ENCODE measurements at regions not wholly inside any gene's neighbourhood (a gene's known extent, or its start where the extent isn't known, plus 50 kb on each side); places are given as distances from the start of the nearest gene placed in this dataset.
"Not testable (repeated sequence)": the region's sequence is repeated elsewhere in the genome, so short reads cannot be mapped to it uniquely, and the experiment has no call there.

- H3K4me1 ChIP-seq (ENCODE audit: control insufficient read depth in 1 of 2, extremely low read depth in 1 of 2, insufficient read depth in 2 of 2, low read length in 2 of 2); ATAC-seq (replicated peaks in 1 of 4); H3K9me3 Mint-ChIP-seq; H3K27me3 Mint-ChIP-seq; H3K4me3 ChIP-seq (ENCODE audit: control insufficient read depth in 1 of 2, extremely low read depth in 1 of 2, low read length in 1 of 2); H3K36me3 Mint-ChIP-seq; H3K27ac Mint-ChIP-seq; H3K9me3 ChIP-seq; DNase-seq; H3K4me1 Mint-ChIP-seq; H3K27ac ChIP-seq (ENCODE audit: low read length); H3K36me3 ChIP-seq (ENCODE audit: control insufficient read depth in 2 of 2, extremely low read depth in 1 of 2, insufficient read depth in 1 of 2, low read length in 1 of 2); CTCF ChIA-PET; H3K4me3 Mint-ChIP-seq; H3K27me3 ChIP-seq (replicated peaks in 1 of 2; ENCODE audit: control insufficient read depth in 2 of 2, extremely low read depth in 1 of 2, insufficient read depth in 2 of 2, low read length in 1 of 2); POLR2A ChIA-PET: not testable (repeated sequence)
- no CpG with 5 or more reads among the region's 8 CpGs for WGBS (ENCODE audit: insufficient coverage)
These were observed 115.2 kb downstream of the NPIPA7 start for GRCh38 chr16:16494114-16494513.

DNA sequence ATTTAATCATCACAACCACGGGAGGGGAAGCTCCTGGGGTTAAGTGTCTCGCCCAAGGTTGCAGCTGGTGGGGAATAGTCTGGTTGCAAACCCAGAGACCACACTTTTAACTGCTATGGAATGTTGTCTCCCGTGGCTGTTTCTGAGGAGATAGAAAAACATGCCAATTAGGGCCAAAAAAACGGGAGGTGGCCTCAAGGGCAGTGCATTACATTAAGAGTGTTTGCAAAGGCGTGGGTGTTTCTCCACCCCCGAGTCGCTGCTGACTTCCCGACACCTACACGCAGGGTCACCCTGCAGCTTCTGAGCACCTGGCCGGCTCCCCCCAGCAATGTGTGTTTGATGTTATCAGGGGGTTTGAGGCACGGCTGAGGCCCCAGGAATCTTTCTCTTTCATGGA is 116.1 kb downstream of the NPIPA7 start:
- H3K9me3 ChIP-seq; H3K9me3 Mint-ChIP-seq; POLR2A ChIA-PET; ATAC-seq (replicated peaks in 1 of 4); H3K36me3 Mint-ChIP-seq; CTCF ChIA-PET; H3K4me1 Mint-ChIP-seq; H3K4me1 ChIP-seq (ENCODE audit: control insufficient read depth in 1 of 2, extremely low read depth in 1 of 2, insufficient read depth in 2 of 2, low read length in 2 of 2); H3K27ac Mint-ChIP-seq; DNase-seq; H3K4me3 Mint-ChIP-seq; H3K27ac ChIP-seq (ENCODE audit: low read length); H3K27me3 ChIP-seq (replicated peaks in 1 of 2; ENCODE audit: control insufficient read depth in 2 of 2, extremely low read depth in 1 of 2, insufficient read depth in 2 of 2, low read length in 1 of 2); H3K4me3 ChIP-seq (ENCODE audit: control insufficient read depth in 1 of 2, extremely low read depth in 1 of 2, low read length in 1 of 2); H3K36me3 ChIP-seq (ENCODE audit: control insufficient read depth in 2 of 2, extremely low read depth in 1 of 2, insufficient read depth in 1 of 2, low read length in 1 of 2); H3K27me3 Mint-ChIP-seq: not testable (repeated sequence)
- no CpG with 5 or more reads among the region's 11 CpGs for WGBS (ENCODE audit: insufficient coverage)

- H3K36me3 Mint-ChIP-seq; H3K27me3 ChIP-seq (replicated peaks in 1 of 2; ENCODE audit: control insufficient read depth in 2 of 2, extremely low read depth in 1 of 2, insufficient read depth in 2 of 2, low read length in 1 of 2); H3K27ac Mint-ChIP-seq; H3K27me3 Mint-ChIP-seq; POLR2A ChIA-PET; DNase-seq; H3K4me1 ChIP-seq (ENCODE audit: control insufficient read depth in 1 of 2, extremely low read depth in 1 of 2, insufficient read depth in 2 of 2, low read length in 2 of 2); H3K9me3 ChIP-seq; H3K4me3 Mint-ChIP-seq; H3K4me3 ChIP-seq (ENCODE audit: control insufficient read depth in 1 of 2, extremely low read depth in 1 of 2, low read length in 1 of 2); ATAC-seq (replicated peaks in 1 of 4); H3K27ac ChIP-seq (ENCODE audit: low read length); H3K9me3 Mint-ChIP-seq; H3K36me3 ChIP-seq (ENCODE audit: control insufficient read depth in 2 of 2, extremely low read depth in 1 of 2, insufficient read depth in 1 of 2, low read length in 1 of 2); CTCF ChIA-PET; H3K4me1 Mint-ChIP-seq: not testable (repeated sequence)
- no CpG with 5 or more reads among the region's 8 CpGs for WGBS (ENCODE audit: insufficient coverage)
These were observed 120.9 kb downstream of the NPIPA7 start for GRCh38 chr16:16499875-16500274.

DNA sequence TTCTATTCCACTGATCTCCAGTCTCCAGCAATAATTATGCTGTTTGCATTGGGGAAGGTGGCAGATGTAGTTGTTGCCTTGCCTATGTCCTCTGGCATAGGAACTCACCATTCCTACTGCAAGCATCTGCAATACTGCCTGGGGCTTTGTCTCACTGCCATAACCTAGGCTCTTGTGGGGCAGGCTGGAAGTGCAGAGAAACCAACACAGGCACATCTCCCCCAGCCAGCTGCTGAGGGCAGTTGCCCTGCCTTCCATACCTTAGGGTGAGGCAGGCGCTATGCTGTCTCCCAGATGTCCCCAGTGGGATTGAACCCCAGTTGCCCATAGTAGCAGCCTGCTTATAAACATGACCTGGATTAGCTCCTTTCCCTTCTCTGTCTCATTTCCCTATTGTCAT is 128.1 kb downstream of the NPIPA7 start:
- H3K4me3 ChIP-seq (ENCODE audit: control insufficient read depth in 1 of 2, extremely low read depth in 1 of 2, low read length in 1 of 2); H3K27me3 Mint-ChIP-seq; H3K4me3 Mint-ChIP-seq; H3K4me1 Mint-ChIP-seq; H3K4me1 ChIP-seq (ENCODE audit: control insufficient read depth in 1 of 2, extremely low read depth in 1 of 2, insufficient read depth in 2 of 2, low read length in 2 of 2); H3K9me3 Mint-ChIP-seq; H3K36me3 ChIP-seq (ENCODE audit: control insufficient read depth in 2 of 2, extremely low read depth in 1 of 2, insufficient read depth in 1 of 2, low read length in 1 of 2); ATAC-seq (replicated peaks in 1 of 4); H3K27ac Mint-ChIP-seq; H3K27ac ChIP-seq (ENCODE audit: low read length); CTCF ChIA-PET; H3K27me3 ChIP-seq (replicated peaks in 1 of 2; ENCODE audit: control insufficient read depth in 2 of 2, extremely low read depth in 1 of 2, insufficient read depth in 2 of 2, low read length in 1 of 2); POLR2A ChIA-PET; H3K9me3 ChIP-seq; DNase-seq; H3K36me3 Mint-ChIP-seq: not testable (repeated sequence)
- WGBS (ENCODE audit: insufficient coverage): no CpG with 5 or more reads among the region's 1 CpG

- DNase-seq; H3K4me3 ChIP-seq (ENCODE audit: control insufficient read depth in 1 of 2, extremely low read depth in 1 of 2, low read length in 1 of 2); H3K27ac ChIP-seq (ENCODE audit: low read length); CTCF ChIA-PET; H3K4me1 Mint-ChIP-seq; H3K4me1 ChIP-seq (ENCODE audit: control insufficient read depth in 1 of 2, extremely low read depth in 1 of 2, insufficient read depth in 2 of 2, low read length in 2 of 2); H3K27me3 ChIP-seq (replicated peaks in 1 of 2; ENCODE audit: control insufficient read depth in 2 of 2, extremely low read depth in 1 of 2, insufficient read depth in 2 of 2, low read length in 1 of 2); H3K27me3 Mint-ChIP-seq; H3K36me3 Mint-ChIP-seq; POLR2A ChIA-PET; H3K9me3 ChIP-seq; H3K36me3 ChIP-seq (ENCODE audit: control insufficient read depth in 2 of 2, extremely low read depth in 1 of 2, insufficient read depth in 1 of 2, low read length in 1 of 2); H3K9me3 Mint-ChIP-seq; H3K4me3 Mint-ChIP-seq; ATAC-seq (replicated peaks in 1 of 4); H3K27ac Mint-ChIP-seq: not testable (repeated sequence)
- no CpG with 5 or more reads among the region's 2 CpGs for WGBS (ENCODE audit: insufficient coverage)
These were observed 129.4 kb downstream of the NPIPA7 start for GRCh38 chr16:16508344-16508743.

- CTCF ChIA-PET; H3K9me3 ChIP-seq; DNase-seq; H3K27ac ChIP-seq (ENCODE audit: low read length); POLR2A ChIA-PET; H3K36me3 Mint-ChIP-seq; H3K27ac Mint-ChIP-seq; H3K4me3 Mint-ChIP-seq; H3K4me1 Mint-ChIP-seq; H3K4me3 ChIP-seq (ENCODE audit: control insufficient read depth in 1 of 2, extremely low read depth in 1 of 2, low read length in 1 of 2); H3K27me3 ChIP-seq (replicated peaks in 1 of 2; ENCODE audit: control insufficient read depth in 2 of 2, extremely low read depth in 1 of 2, insufficient read depth in 2 of 2, low read length in 1 of 2); H3K4me1 ChIP-seq (ENCODE audit: control insufficient read depth in 1 of 2, extremely low read depth in 1 of 2, insufficient read depth in 2 of 2, low read length in 2 of 2); H3K9me3 Mint-ChIP-seq; ATAC-seq (replicated peaks in 1 of 4); H3K36me3 ChIP-seq (ENCODE audit: control insufficient read depth in 2 of 2, extremely low read depth in 1 of 2, insufficient read depth in 1 of 2, low read length in 1 of 2); H3K27me3 Mint-ChIP-seq: not testable (repeated sequence)
These were observed 140.5 kb downstream of the NPIPA7 start for GRCh38 chr16:16519395-16519794.

- H3K4me3 Mint-ChIP-seq; H3K36me3 Mint-ChIP-seq; H3K27me3 ChIP-seq (replicated peaks in 1 of 2; ENCODE audit: control insufficient read depth in 2 of 2, extremely low read depth in 1 of 2, insufficient read depth in 2 of 2, low read length in 1 of 2); DNase-seq; H3K27ac Mint-ChIP-seq; H3K4me1 ChIP-seq (ENCODE audit: control insufficient read depth in 1 of 2, extremely low read depth in 1 of 2, insufficient read depth in 2 of 2, low read length in 2 of 2); H3K4me3 ChIP-seq (ENCODE audit: control insufficient read depth in 1 of 2, extremely low read depth in 1 of 2, low read length in 1 of 2); H3K36me3 ChIP-seq (ENCODE audit: control insufficient read depth in 2 of 2, extremely low read depth in 1 of 2, insufficient read depth in 1 of 2, low read length in 1 of 2); H3K9me3 ChIP-seq; H3K27ac ChIP-seq (ENCODE audit: low read length); CTCF ChIA-PET; H3K27me3 Mint-ChIP-seq; ATAC-seq (replicated peaks in 1 of 4); POLR2A ChIA-PET; H3K4me1 Mint-ChIP-seq; H3K9me3 Mint-ChIP-seq: not testable (repeated sequence)
- no CpG with 5 or more reads among the region's 12 CpGs for WGBS (ENCODE audit: insufficient coverage)
These were observed 142.5 kb downstream of the NPIPA7 start for GRCh38 chr16:16521239-16522002.
